ENCODE measurements at regions not wholly inside any gene's neighbourhood (a gene's known extent, or its start where the extent isn't known, plus 50 kb on each side); places are given as distances from the start of the nearest gene placed in this dataset.

- no peak for DNase-seq (ENCODE audit: extremely low spot score, unreplicated experiment)
- Mint-ChIP-seq H3K4me1 (ENCODE audit: unreplicated experiment) (no peaks in the 10 kb centered on the region), H3K9me3 (no peaks in the 10 kb centered on the region), H3K4me3 (no peak overlapping the region), H3K27ac (no peak overlapping the region), H3K36me3 (no peaks in the 10 kb centered on the region), H3K27me3 (no peaks in the 10 kb centered on the region)
- TF ChIP-seq CTCF (conservative IDR thresholded peaks at IDR 0.05) = no peak
Measured at GRCh38 chr5:84642324-84642723, 257.6 kb upstream of the EDIL3 start.

GRCh38 chr5:84637662-84638375 is 253.1 kb upstream of the EDIL3 start:
- H3K27me3 Mint-ChIP-seq = no peaks in the 10 kb centered on the region
- H3K4me1 Mint-ChIP-seq (ENCODE audit: unreplicated experiment) = no peaks in the 10 kb centered on the region
- no peak for DNase-seq (ENCODE audit: extremely low spot score, unreplicated experiment)
- TF ChIP-seq CTCF (conservative IDR thresholded peaks at IDR 0.05) = no peak
- H3K4me3 Mint-ChIP-seq = no peak overlapping the region
- no peak overlapping the region for H3K27ac Mint-ChIP-seq
- no peaks in the 10 kb centered on the region for H3K9me3 Mint-ChIP-seq
- H3K36me3 Mint-ChIP-seq = no peaks in the 10 kb centered on the region

GRCh38 chr5:84635235-84636055 is 250.8 kb upstream of the EDIL3 start:
- no peak for DNase-seq (ENCODE audit: extremely low spot score, unreplicated experiment)
- no peaks in the 10 kb centered on the region for H3K36me3 Mint-ChIP-seq
- peaks cover 4% of the 10 kb centered on the region for H3K9me3 Mint-ChIP-seq
- H3K4me1 Mint-ChIP-seq (ENCODE audit: unreplicated experiment) = no peaks in the 10 kb centered on the region
- no peak overlapping the region for H3K4me3 Mint-ChIP-seq
- no peak overlapping the region for H3K27ac Mint-ChIP-seq
- TF ChIP-seq CTCF (conservative IDR thresholded peaks at IDR 0.05) = no peak
- no peaks in the 10 kb centered on the region for H3K27me3 Mint-ChIP-seq

GRCh38 chr5:84634256-84634655 is 249.6 kb upstream of the EDIL3 start:
- no peak for DNase-seq (ENCODE audit: extremely low spot score, unreplicated experiment)
- H3K27ac Mint-ChIP-seq = no peak overlapping the region
- peaks cover 4% of the 10 kb centered on the region for H3K9me3 Mint-ChIP-seq
- no peaks in the 10 kb centered on the region for H3K4me1 Mint-ChIP-seq (ENCODE audit: unreplicated experiment)
- H3K4me3 Mint-ChIP-seq = no peak overlapping the region
- no peaks in the 10 kb centered on the region for H3K27me3 Mint-ChIP-seq
- H3K36me3 Mint-ChIP-seq = no peaks in the 10 kb centered on the region
- no peak for TF ChIP-seq CTCF (conservative IDR thresholded peaks at IDR 0.05)

GRCh38 chr5:84632418-84632817 is 247.7 kb upstream of the EDIL3 start:
- Mint-ChIP-seq H3K4me3 (no peak overlapping the region), H3K27me3 (no peaks in the 10 kb centered on the region), H3K36me3 (no peaks in the 10 kb centered on the region), H3K27ac (no peak overlapping the region), H3K4me1 (ENCODE audit: unreplicated experiment) (no peaks in the 10 kb centered on the region), H3K9me3 (peaks cover 4% of the 10 kb centered on the region)
- no peak for DNase-seq (ENCODE audit: extremely low spot score, unreplicated experiment)
- no peak for TF ChIP-seq CTCF (conservative IDR thresholded peaks at IDR 0.05)

Data from type B pancreatic cell (in vitro differentiated cells).